GM12878 (cell line): ENCODE measurements at regions not wholly inside any gene's neighbourhood (a gene's known extent, or its start where the extent isn't known, plus 50 kb on each side); places are given as distances from the start of the nearest gene placed in this dataset.

Experiments
- ATAC-seq: fragments of 200-7000 bp; cut with Tn5 transposase; 3 replicates; pipeline ENCODE4 v1.9.1; 2020; ENCODE audit warnings: mild to moderate bottlenecking, moderate library complexity
- BruUV-seq: library from RNA; stranded (reverse); fragments of 400-500 nt; replicated peaks from 2 replicates; lab custom pipeline; 2021; lab: Mats Ljungman, UMichigan
- CTCF ChIA-PET: fragments of 300-600 bp; sonication (Branson Sonifier 250); formaldehyde crosslinking; extraction: SDS; loops from one replicate; lab custom pipeline; 2021; ENCODE audit warnings: inconsistent platforms; lab: Yijun Ruan, JAX
- POLR2A ChIA-PET: fragments of 350-600 bp; formaldehyde crosslinking; extraction: SDS; loops from one replicate; lab custom pipeline; 2021; ENCODE audit warnings: inconsistent platforms; lab: Charles Lee
- RAD21 ChIA-PET: fragments of 300-600 bp; sonication (Branson Sonifier 250); formaldehyde crosslinking; loops from one replicate; lab custom pipeline; 2023; ENCODE audit warnings: antibody characterized with exemption; ENCODE audit not compliant: unreplicated experiment; lab: Charles Lee
- SMC1A ChIA-PET: fragments of 300-600 bp; sonication (Branson Sonifier 250); formaldehyde crosslinking; loops from one replicate; lab custom pipeline; 2023; ENCODE audit not compliant: unreplicated experiment, uncharacterized antibody; lab: Charles Lee
- DNase-seq: peaks from one replicate; pipeline ENCODE4 v3.0.0-alpha.2; 2011; ENCODE audit warnings: low read depth, low spot score
- FAIRE-seq: peaks from 3 replicates; lab custom pipeline; 2011; peaks lifted over from hg19 to GRCh38; lab: Jason Lieb, UNC
- H2AFZ ChIP-seq: 2 replicates; pipeline ENCODE4 v1.6.0; 2011; ENCODE audit warnings: low read depth, low read length, control low read depth; ENCODE audit not compliant: control insufficient read depth
- H3K27ac ChIP-seq: 2 replicates; pipeline ENCODE4 v1.5.1; 2011; ENCODE audit warnings: control low read depth; ENCODE audit not compliant: control insufficient read depth, insufficient read depth
- H3K27me3 ChIP-seq, 2 experiments: replicated peaks in 1 of 2; 2 replicates each; pipeline versions ENCODE4 v1.6.0 to v1.6.1; 2011; ENCODE audit warnings: low read length in 1 of 2; ENCODE audit not compliant: control insufficient read depth in 2 of 2, insufficient read depth in 2 of 2
- H3K36me3 ChIP-seq, 2 experiments: 2 replicates each; pipeline ENCODE4 v1.5.1; 2011; ENCODE audit warnings: low read length in 1 of 2; ENCODE audit not compliant: control insufficient read depth in 2 of 2, insufficient read depth in 2 of 2
- H3K4me1 ChIP-seq: 2 replicates; pipeline ENCODE4 v1.6.1; 2011; ENCODE audit warnings: mild to moderate bottlenecking, low read length, moderate library complexity, mixed read lengths; ENCODE audit not compliant: control insufficient read depth, insufficient read depth
- H3K4me2 ChIP-seq: 2 replicates; pipeline ENCODE4 v1.6.0; 2011; ENCODE audit warnings: control low read depth; ENCODE audit not compliant: control insufficient read depth, insufficient read depth
- H3K4me3 ChIP-seq: fragments of 200-600 bp; sonication (generic); 2 replicates; pipeline ENCODE4 v1.5.1; 2016
- H3K79me2 ChIP-seq: 2 replicates; pipeline ENCODE4 v1.6.0; 2011; ENCODE audit warnings: low read length; ENCODE audit not compliant: control insufficient read depth, insufficient read depth
- H3K9ac ChIP-seq: 2 replicates; pipeline ENCODE4 v1.8.0; 2011; ENCODE audit warnings: low read length, control low read depth, mixed read lengths; ENCODE audit not compliant: control insufficient read depth, insufficient read depth
- H3K9me3 ChIP-seq: replicated peaks from 3 replicates; pipeline ENCODE4 v1.5.1; 2011; ENCODE audit warnings: mild to moderate bottlenecking, low read length; ENCODE audit not compliant: control insufficient read depth, insufficient read depth
- H4K20me1 ChIP-seq: 2 replicates; pipeline ENCODE4 v1.6.0; 2011; ENCODE audit not compliant: control insufficient read depth, insufficient read depth
- BACH1 ChIP-seq: fragments of 450-650 bp; IDR thresholded peaks from 2 replicates; pipeline ENCODE4 v1.6.1; 2017; ENCODE audit warnings: mild to moderate bottlenecking, borderline replicate concordance
- CHD2 ChIP-seq: IDR thresholded peaks from 2 replicates; pipeline ENCODE4 v1.6.1; 2011; ENCODE audit warnings: low read depth, low read length, improper control_type of control experiment, borderline replicate concordance
- CREB1 ChIP-seq: IDR thresholded peaks from 2 replicates; pipeline ENCODE4 v1.6.1; 2012; ENCODE audit warnings: low read depth, mild to moderate bottlenecking, inconsistent platforms
- E2F4 ChIP-seq: IDR thresholded peaks from 2 replicates; pipeline ENCODE4 v1.6.1; 2012; ENCODE audit warnings: low read depth, low read length, improper control_type of control experiment
- E4F1 ChIP-seq: fragments of 450-650 bp; IDR thresholded peaks from 2 replicates; pipeline ENCODE4 v1.6.1; 2018; ENCODE audit warnings: borderline replicate concordance, mild to moderate bottlenecking; ENCODE audit not compliant: partially characterized antibody
- GABPA ChIP-seq: IDR thresholded peaks from 2 replicates; pipeline ENCODE4 v1.6.1; 2014; ENCODE audit warnings: antibody characterized with exemption, low read depth, mild to moderate bottlenecking, inconsistent platforms
- HDGF ChIP-seq: fragments of 450-650 bp; IDR thresholded peaks from 2 replicates; pipeline ENCODE4 v1.6.1; 2016; ENCODE audit warnings: antibody characterized with exemption
- NR2C2 ChIP-seq: IDR thresholded peaks from 2 replicates; pipeline ENCODE4 v1.6.1; 2011; ENCODE audit warnings: borderline replicate concordance, low read depth; ENCODE audit not compliant: control insufficient read depth, insufficient read length
- POLR2A ChIP-seq: IDR thresholded peaks from 2 replicates; pipeline ENCODE4 v1.6.1; 2011; ENCODE audit warnings: low read depth, mild to moderate bottlenecking, low read length
- RCOR1 ChIP-seq: conservative IDR thresholded peaks from 2 replicates; pipeline ENCODE4 v1.6.1; 2012; ENCODE audit warnings: low read depth, low read length, improper control_type of control experiment
- SIX5 ChIP-seq: IDR thresholded peaks from 2 replicates; pipeline ENCODE4 v1.6.1; 2011; ENCODE audit warnings: mild to moderate bottlenecking, low read depth, low read length, moderate library complexity; ENCODE audit not compliant: severe bottlenecking
- TAF1 ChIP-seq: IDR thresholded peaks from 2 replicates; pipeline ENCODE4 v1.6.1; 2011; ENCODE audit warnings: mild to moderate bottlenecking, low read depth, low read length, borderline replicate concordance
- TCF12 ChIP-seq: IDR thresholded peaks from 2 replicates; pipeline ENCODE4 v1.6.1; 2011; ENCODE audit warnings: low read depth, mild to moderate bottlenecking, low read length
- WRNIP1 ChIP-seq: IDR thresholded peaks from 2 replicates; pipeline ENCODE4 v1.6.1; 2011; ENCODE audit warnings: low read depth, low read length, improper control_type of control experiment, borderline replicate concordance
- ZBTB4 ChIP-seq: fragments of 450-650 bp; formaldehyde crosslinking; IDR thresholded peaks from 2 replicates; pipeline ENCODE4 v1.4.0; 2022; ENCODE audit warnings: mild to moderate bottlenecking, moderate library complexity
- ZNF217 ChIP-seq: fragments of 450-650 bp; IDR thresholded peaks from 2 replicates; pipeline ENCODE4 v1.6.1; 2017; ENCODE audit warnings: antibody characterized with exemption, mild to moderate bottlenecking
- ZSCAN29 ChIP-seq: fragments of 450-650 bp; IDR thresholded peaks from 2 replicates; pipeline ENCODE4 v1.6.1; 2017; ENCODE audit warnings: mild to moderate bottlenecking, moderate library complexity
- WGBS: methylation state at CpG from one replicate; pipeline ENCODE4 v1.1.6; 2016; ENCODE audit warnings: low lambda C conversion rate; ENCODE audit not compliant: insufficient replicate concordance, insufficient coverage; ENCODE audit errors: missing lambda C conversion rate; 5-methylcytosine and 5-hydroxymethylcytosine counted together
- in situ Hi-C: fragments of 300-500 bp; cut with MboI; formaldehyde crosslinking; loops from 9 replicates; pipeline ENCODE4 v1.14.3; 2018; ENCODE audit warnings: mixed read lengths
- intact Hi-C: fragments of 100-400 bp; cut with micrococcal nuclease; formaldehyde crosslinking; loops from one replicate; pipeline ENCODE4 v1.14.2; 2022; ENCODE audit not compliant: unreplicated experiment

- ChIA-PET POLR2A (no interaction called here), CTCF (no interaction called here), SMC1A (no interaction called here), RAD21 (no interaction called here)
- 43% methylated on average over 8 of the region's 8 CpGs for WGBS
- TF ChIP-seq CREB1 (no peak), HDGF (no peak), NR2C2 (no peak), GABPA (no peak), RCOR1 (no peak), WRNIP1 (no peak), TCF12 (no peak), ZNF217 (no peak), BACH1 (no peak), ZSCAN29 (no peak), ZBTB4 (CRISPR knock-in tag) (no peak), POLR2A (no peak), E2F4 (no peak), TAF1 (no peak), CHD2 (no peak), SIX5 (no peak), E4F1 (no peak)
- H3K9me3 ChIP-seq: no peaks in the 10 kb centered on the region
- no peak overlapping the region for H3K4me3 ChIP-seq
- no peak overlapping the region for H3K9ac ChIP-seq
- BruUV-seq: no TSS peak
- H3K79me2 ChIP-seq: no peaks in the 10 kb centered on the region
- intact Hi-C loops (no loop called here), in situ Hi-C loops (no loop called here)
- FAIRE-seq: no peak
- H4K20me1 ChIP-seq: no peaks in the 10 kb centered on the region
- H2AFZ ChIP-seq: no peak overlapping the region
- H3K4me2 ChIP-seq: no peak overlapping the region
- no peak for DNase-seq
- no peaks in the 10 kb centered on the region for H3K4me1 ChIP-seq
- no peak for ATAC-seq
- no peaks in the 10 kb centered on the region for H3K36me3 ChIP-seq
- H3K27me3 ChIP-seq: 0 out of 4 replicates have a peak, but pooled peaks cover 0 to 2% of the 10 kb centered on the region in 2 experiments
- H3K27ac ChIP-seq: no peak overlapping the region
These were observed 119.9 kb upstream of the PIEZO2 start for GRCh38 chr18:11269257-11269656.
